HFFc6 (cell line): ENCODE measurements at regions not wholly inside any gene's neighbourhood (a gene's known extent, or its start where the extent isn't known, plus 50 kb on each side); places are given as distances from the start of the nearest gene placed in this dataset.

ENCODE experiments used
- DNase-seq: peaks from one replicate; pipeline ENCODE4 v3.0.0-alpha.2; 2018
- H3K27ac Mint-ChIP-seq: 2 replicates; pipeline ENCODE4 v1.8.0; 2020; ENCODE audit warnings: mild to moderate bottlenecking, mixed read lengths
- H3K27me3 Mint-ChIP-seq: 2 replicates; pipeline ENCODE4 v1.8.0; 2021; ENCODE audit warnings: mild to moderate bottlenecking, moderate library complexity, mixed read lengths; ENCODE audit not compliant: insufficient read depth
- H3K36me3 Mint-ChIP-seq: 2 replicates; pipeline ENCODE4 v1.8.0; 2021; ENCODE audit warnings: low read depth, mixed read lengths
- H3K4me1 Mint-ChIP-seq: 2 replicates; pipeline ENCODE4 v1.8.0; 2020; ENCODE audit warnings: low read depth, mixed read lengths
- H3K4me3 Mint-ChIP-seq: 2 replicates; pipeline ENCODE4 v1.8.0; 2020; ENCODE audit warnings: mild to moderate bottlenecking, moderate library complexity, mixed read lengths
- H3K9me3 Mint-ChIP-seq: 2 replicates; pipeline ENCODE4 v1.8.0; 2020; ENCODE audit warnings: mild to moderate bottlenecking, mixed read lengths
- TF ChIP-seq, protein P1 (sequence below): fragments of 200-600 bp; sonication (generic); IDR thresholded peaks from 2 replicates; pipeline ENCODE4 v1.5.0; 2021; ENCODE audit warnings: antibody characterized with exemption, mild to moderate bottlenecking

DNA sequence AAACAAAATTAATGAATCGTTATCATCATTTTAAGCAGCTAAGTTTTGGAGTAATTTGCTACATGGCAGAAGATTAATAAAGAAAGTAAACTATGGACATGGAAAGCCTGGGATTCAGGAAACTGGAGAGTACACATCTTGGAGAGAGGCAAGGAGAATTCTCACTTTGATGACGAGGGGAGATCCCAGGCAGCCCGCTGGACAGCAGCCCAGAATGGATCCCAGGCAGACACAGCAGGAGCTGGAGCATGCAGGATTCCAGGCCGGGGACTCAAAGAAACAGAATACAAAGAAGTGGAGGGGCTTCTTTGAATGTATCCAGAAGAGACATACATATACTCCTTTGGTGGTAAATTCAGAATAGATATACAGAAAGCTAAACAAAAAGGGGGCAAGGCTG is 118.0 kb upstream of the ATP6AP2 start:
- DNase-seq = no peak
- Mint-ChIP-seq H3K9me3 (no peaks in the 10 kb centered on the region), H3K4me3 (no peak overlapping the region), H3K36me3 (no peaks in the 10 kb centered on the region), H3K27me3 (peaks cover 31% of the 10 kb centered on the region), H3K4me1 (no peaks in the 10 kb centered on the region), H3K27ac (no peak overlapping the region)
- TF ChIP-seq, protein P1, sequence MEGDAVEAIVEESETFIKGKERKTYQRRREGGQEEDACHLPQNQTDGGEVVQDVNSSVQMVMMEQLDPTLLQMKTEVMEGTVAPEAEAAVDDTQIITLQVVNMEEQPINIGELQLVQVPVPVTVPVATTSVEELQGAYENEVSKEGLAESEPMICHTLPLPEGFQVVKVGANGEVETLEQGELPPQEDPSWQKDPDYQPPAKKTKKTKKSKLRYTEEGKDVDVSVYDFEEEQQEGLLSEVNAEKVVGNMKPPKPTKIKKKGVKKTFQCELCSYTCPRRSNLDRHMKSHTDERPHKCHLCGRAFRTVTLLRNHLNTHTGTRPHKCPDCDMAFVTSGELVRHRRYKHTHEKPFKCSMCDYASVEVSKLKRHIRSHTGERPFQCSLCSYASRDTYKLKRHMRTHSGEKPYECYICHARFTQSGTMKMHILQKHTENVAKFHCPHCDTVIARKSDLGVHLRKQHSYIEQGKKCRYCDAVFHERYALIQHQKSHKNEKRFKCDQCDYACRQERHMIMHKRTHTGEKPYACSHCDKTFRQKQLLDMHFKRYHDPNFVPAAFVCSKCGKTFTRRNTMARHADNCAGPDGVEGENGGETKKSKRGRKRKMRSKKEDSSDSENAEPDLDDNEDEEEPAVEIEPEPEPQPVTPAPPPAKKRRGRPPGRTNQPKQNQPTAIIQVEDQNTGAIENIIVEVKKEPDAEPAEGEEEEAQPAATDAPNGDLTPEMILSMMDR = no peak

DNA sequence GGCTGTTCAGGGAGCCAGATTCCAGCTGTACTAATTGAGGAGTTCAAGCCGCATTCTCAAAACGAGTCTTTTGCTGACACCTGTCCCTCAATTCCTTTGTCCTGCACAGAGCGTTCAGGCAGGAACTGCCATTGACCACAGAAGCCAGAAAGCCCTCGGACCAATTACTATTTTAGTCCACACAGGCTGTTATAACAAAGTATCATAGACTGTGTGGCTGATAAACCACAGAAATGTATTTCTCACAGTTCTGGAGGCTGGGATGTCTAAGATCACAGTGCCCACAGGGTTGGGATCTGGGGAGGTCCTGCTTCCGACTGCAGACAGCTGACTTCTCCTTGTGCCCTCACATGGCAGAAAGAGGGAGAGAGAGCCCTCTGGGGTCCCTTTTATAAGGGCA is 119.8 kb upstream of the ATP6AP2 start:
- Mint-ChIP-seq H3K27me3 (peaks cover 27% of the 10 kb centered on the region), H3K9me3 (no peaks in the 10 kb centered on the region), H3K4me3 (no peak overlapping the region), H3K36me3 (no peaks in the 10 kb centered on the region), H3K27ac (no peak overlapping the region), H3K4me1 (no peaks in the 10 kb centered on the region)
- TF ChIP-seq, protein P1 = no peak
- no peak for DNase-seq

DNA sequence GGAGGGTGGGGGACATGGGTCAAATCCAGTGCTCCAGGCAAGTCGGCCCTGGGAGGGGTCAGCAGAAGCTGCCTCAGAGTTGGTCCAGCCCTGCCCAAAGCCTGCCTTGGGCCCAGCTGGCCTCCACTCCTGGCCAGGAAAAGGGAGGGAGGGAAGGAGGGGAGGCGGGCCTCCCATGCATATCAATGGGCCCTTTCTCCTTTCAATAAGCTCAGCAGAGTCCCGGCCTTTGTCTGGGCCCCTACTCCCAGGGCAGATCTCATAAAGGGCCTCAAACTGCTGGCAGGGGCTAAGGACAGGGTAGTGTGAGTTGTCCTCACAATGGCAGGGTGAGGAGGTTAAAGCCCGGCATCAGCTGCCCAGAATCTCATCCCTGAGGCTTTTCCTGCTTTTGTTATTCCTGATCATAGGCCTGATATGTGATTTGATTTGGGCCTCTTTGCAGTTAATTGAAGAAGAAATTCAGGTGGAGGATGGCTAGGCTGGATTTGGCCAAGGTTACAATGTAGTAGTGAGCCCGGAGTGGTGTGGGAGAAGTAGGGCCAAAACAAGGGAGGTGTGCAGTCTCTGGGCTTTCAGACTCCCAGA is 121.1 kb upstream of the ATP6AP2 start:
- H3K4me1 Mint-ChIP-seq = no peaks in the 10 kb centered on the region
- H3K4me3 Mint-ChIP-seq = no peak overlapping the region
- no peaks in the 10 kb centered on the region for H3K36me3 Mint-ChIP-seq
- no peak for DNase-seq
- peaks cover 19% of the 10 kb centered on the region for H3K27me3 Mint-ChIP-seq
- H3K27ac Mint-ChIP-seq = no peak overlapping the region
- H3K9me3 Mint-ChIP-seq = no peaks in the 10 kb centered on the region
- TF ChIP-seq, protein P1 = no peak

DNA sequence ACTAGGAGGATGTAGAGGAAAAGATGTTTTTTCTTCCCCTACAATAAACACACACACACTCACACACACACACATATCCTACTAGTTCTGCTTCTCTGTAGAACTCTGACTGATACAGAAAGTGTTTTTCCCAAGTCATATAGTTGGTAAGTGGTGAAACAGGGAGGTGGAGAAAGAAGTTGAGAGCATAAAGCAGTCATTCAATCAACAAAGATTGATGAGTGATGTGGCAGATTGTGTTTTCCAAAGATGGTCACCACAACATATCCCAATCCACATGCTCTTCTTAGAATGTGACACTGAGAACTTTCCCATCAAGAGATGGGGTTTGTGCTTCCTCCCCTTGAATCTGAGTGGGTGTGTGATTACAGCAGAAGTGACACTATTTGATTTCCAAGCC is 123.4 kb upstream of the ATP6AP2 start:
- TF ChIP-seq, protein P1 = no peak
- no peak for DNase-seq
- H3K27me3 Mint-ChIP-seq = peaks cover 19% of the 10 kb centered on the region

DNA sequence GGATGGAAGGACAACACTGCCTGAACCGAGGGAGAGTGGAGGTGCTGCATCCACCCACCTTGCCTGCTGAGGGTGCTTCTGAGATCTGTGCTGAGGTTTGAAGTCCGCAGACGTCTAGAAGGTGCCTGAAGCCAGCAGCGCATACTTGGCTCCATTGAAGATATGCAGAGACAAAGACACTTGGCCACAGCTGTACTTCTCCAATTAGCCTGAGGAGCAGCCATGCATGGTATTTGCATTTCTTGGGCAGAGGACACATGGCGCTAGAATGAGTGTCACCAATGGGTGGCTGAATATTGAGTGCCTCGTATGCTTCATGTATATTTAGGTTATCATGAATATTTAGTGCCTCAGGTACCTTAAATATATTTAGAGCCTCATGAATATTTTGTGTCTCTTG is 128.7 kb upstream of the ATP6AP2 start:
- no peak overlapping the region for H3K4me3 Mint-ChIP-seq
- peaks cover 24% of the 10 kb centered on the region for H3K27me3 Mint-ChIP-seq
- TF ChIP-seq, protein P1 = no peak
- H3K27ac Mint-ChIP-seq = no peak overlapping the region
- no peaks in the 10 kb centered on the region for H3K36me3 Mint-ChIP-seq
- DNase-seq = no peak
- no peaks in the 10 kb centered on the region for H3K4me1 Mint-ChIP-seq
- H3K9me3 Mint-ChIP-seq = no peaks in the 10 kb centered on the region

More for the DNA sequence above, 123.4 kb upstream of the ATP6AP2 start:
- Mint-ChIP-seq H3K36me3 (no peaks in the 10 kb centered on the region), H3K4me1 (no peaks in the 10 kb centered on the region), H3K4me3 (no peak overlapping the region), H3K9me3 (no peaks in the 10 kb centered on the region), H3K27ac (no peak overlapping the region)
